ENCODE measurements at regions not wholly inside any gene's neighbourhood (a gene's known extent, or its start where the extent isn't known, plus 50 kb on each side); places are given as distances from the start of the nearest gene placed in this dataset.

DNA sequence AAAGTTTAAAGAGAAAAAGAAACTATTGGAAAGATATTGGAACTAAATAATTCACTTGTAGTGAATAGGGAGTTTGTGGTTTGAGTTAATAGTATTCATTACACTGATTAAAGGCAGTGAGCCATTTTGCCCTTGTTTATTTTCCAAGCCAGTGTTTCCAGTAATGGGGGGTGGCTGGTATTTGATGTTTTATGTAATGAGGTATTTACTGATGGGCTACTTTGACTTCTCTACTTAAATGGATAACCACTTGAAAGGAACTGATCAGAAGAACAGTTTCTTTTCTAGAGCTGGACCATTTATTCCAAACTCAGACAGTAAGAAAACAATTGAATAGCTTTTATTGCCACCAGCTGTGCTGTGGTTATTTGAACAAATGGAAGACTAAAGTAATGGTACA lies 227.0 kb upstream of the HDAC9 start:
- POLR2A ChIA-PET = no interaction called here
- no peak for ATAC-seq
- Histone ChIP-seq H3K27me3 (replicated peaks in 1 of 2; ENCODE audit: control insufficient read depth in 2 of 2, insufficient read depth in 2 of 2, low read length in 1 of 2) (no peaks in the 10 kb centered on the region), H3K9me3 (replicated peaks; ENCODE audit: control insufficient read depth, insufficient read depth, low read length) (no peaks in the 10 kb centered on the region), H3K27ac (ENCODE audit: control insufficient read depth, insufficient read depth) (no peak overlapping the region), H3K4me3 (no peak overlapping the region), H3K9ac (ENCODE audit: control insufficient read depth, insufficient read depth, low read length) (no peak overlapping the region), H3K79me2 (ENCODE audit: control insufficient read depth, insufficient read depth, low read length) (no peaks in the 10 kb centered on the region), H3K4me1 (ENCODE audit: control insufficient read depth, insufficient read depth, low read length) (no peaks in the 10 kb centered on the region), H4K20me1 (ENCODE audit: control insufficient read depth, insufficient read depth) (no peaks in the 10 kb centered on the region), H3K36me3 (ENCODE audit: control insufficient read depth in 2 of 2, insufficient read depth in 2 of 2, low read length in 1 of 2) (no peaks in the 10 kb centered on the region), H3K4me2 (ENCODE audit: control insufficient read depth, insufficient read depth) (no peak overlapping the region), H2AFZ (ENCODE audit: control insufficient read depth, low read depth, low read length) (no peak overlapping the region)
- RAD21 ChIA-PET (ENCODE audit: unreplicated experiment) = no interaction called here
- intact Hi-C loops (cut with micrococcal nuclease; ENCODE audit: unreplicated experiment) (no loop called here), in situ Hi-C loops (cut with MboI) (no loop called here)
- FAIRE-seq = peak; percentile 27
- SMC1A ChIA-PET (ENCODE audit: uncharacterized antibody, unreplicated experiment) = no interaction called here
- CTCF ChIA-PET = no interaction called here
- no TSS peak for BruUV-seq (replicated peaks)
- DNase-seq (ENCODE audit: low read depth, low spot score) = no peak
- TF ChIP-seq DPF2 (IDR thresholded peaks at IDR 0.05) (no peak), SMARCA5 (IDR thresholded peaks at IDR 0.05) (no peak), MLLT1 (IDR thresholded peaks at IDR 0.05) (no peak), KLF5 (IDR thresholded peaks at IDR 0.05; ENCODE audit: partially characterized antibody) (no peak), TCF12 (IDR thresholded peaks at IDR 0.05; ENCODE audit: low read depth, low read length) (no peak), POLR2AphosphoS5 (IDR thresholded peaks at IDR 0.05; ENCODE audit: low read length) (no peak), IKZF1 (conservative IDR thresholded peaks at IDR 0.05) (no peak), MYB (IDR thresholded peaks at IDR 0.05; ENCODE audit: borderline replicate concordance, low read depth, low read length) (no peak), USF1 (IDR thresholded peaks at IDR 0.05; ENCODE audit: borderline replicate concordance, extremely low read length, insufficient read depth, low read depth, low read length) (no peak), RAD21 (IDR thresholded peaks at IDR 0.05; ENCODE audit: insufficient read depth, low read depth, low read length) (no peak), RELA (IDR thresholded peaks at IDR 0.05; ENCODE audit: borderline replicate concordance, partially characterized antibody) (no peak), CHD2 (IDR thresholded peaks at IDR 0.05; ENCODE audit: borderline replicate concordance, low read depth, low read length) (no peak), NRF1 (conservative IDR thresholded peaks at IDR 0.05; ENCODE audit: low read depth, low read length) (no peak), ATF7 (IDR thresholded peaks at IDR 0.05; ENCODE audit: low read depth) (no peak)
- TF ChIP-seq, protein P1, sequence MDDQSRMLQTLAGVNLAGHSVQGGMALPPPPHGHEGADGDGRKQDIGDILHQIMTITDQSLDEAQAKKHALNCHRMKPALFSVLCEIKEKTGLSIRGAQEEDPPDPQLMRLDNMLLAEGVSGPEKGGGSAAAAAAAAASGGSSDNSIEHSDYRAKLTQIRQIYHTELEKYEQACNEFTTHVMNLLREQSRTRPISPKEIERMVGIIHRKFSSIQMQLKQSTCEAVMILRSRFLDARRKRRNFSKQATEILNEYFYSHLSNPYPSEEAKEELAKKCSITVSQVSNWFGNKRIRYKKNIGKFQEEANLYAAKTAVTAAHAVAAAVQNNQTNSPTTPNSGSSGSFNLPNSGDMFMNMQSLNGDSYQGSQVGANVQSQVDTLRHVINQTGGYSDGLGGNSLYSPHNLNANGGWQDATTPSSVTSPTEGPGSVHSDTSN (IDR thresholded peaks at IDR 0.05; ENCODE audit: insufficient replicate concordance, low read depth, low read length) = no peak
- TF ChIP-seq, protein P2, sequence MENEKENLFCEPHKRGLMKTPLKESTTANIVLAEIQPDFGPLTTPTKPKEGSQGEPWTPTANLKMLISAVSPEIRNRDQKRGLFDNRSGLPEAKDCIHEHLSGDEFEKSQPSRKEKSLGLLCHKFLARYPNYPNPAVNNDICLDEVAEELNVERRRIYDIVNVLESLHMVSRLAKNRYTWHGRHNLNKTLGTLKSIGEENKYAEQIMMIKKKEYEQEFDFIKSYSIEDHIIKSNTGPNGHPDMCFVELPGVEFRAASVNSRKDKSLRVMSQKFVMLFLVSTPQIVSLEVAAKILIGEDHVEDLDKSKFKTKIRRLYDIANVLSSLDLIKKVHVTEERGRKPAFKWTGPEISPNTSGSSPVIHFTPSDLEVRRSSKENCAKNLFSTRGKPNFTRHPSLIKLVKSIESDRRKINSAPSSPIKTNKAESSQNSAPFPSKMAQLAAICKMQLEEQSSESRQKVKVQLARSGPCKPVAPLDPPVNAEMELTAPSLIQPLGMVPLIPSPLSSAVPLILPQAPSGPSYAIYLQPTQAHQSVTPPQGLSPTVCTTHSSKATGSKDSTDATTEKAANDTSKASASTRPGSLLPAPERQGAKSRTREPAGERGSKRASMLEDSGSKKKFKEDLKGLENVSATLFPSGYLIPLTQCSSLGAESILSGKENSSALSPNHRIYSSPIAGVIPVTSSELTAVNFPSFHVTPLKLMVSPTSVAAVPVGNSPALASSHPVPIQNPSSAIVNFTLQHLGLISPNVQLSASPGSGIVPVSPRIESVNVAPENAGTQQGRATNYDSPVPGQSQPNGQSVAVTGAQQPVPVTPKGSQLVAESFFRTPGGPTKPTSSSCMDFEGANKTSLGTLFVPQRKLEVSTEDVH (IDR thresholded peaks at IDR 0.05; ENCODE audit: low read depth, partially characterized antibody) = no peak
- TF ChIP-seq, protein P3, sequence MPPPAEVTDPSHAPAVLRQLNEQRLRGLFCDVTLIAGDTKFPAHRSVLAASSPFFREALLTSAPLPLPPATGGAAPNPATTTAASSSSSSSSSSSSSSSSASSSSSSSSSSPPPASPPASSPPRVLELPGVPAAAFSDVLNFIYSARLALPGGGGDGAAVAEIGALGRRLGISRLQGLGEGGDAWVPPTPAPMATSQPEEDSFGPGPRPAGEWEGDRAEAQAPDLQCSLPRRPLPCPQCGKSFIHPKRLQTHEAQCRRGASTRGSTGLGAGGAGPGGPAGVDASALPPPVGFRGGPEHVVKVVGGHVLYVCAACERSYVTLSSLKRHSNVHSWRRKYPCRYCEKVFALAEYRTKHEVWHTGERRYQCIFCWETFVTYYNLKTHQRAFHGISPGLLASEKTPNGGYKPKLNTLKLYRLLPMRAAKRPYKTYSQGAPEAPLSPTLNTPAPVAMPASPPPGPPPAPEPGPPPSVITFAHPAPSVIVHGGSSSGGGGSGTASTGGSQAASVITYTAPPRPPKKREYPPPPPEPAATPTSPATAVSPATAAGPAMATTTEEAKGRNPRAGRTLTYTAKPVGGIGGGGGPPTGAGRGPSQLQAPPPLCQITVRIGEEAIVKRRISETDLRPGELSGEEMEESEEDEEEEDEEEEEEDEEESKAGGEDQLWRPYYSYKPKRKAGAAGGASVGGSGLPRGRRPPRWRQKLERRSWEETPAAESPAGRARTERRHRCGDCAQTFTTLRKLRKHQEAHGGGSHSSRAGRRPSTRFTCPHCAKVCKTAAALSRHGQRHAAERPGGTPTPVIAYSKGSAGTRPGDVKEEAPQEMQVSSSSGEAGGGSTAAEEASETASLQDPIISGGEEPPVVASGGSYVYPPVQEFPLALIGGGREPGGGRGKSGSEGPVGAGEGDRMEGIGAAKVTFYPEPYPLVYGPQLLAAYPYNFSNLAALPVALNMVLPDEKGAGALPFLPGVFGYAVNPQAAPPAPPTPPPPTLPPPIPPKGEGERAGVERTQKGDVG (CRISPR knock-in tag; IDR thresholded peaks at IDR 0.05) = no peak
